SU-DHL-6 (cell line): ENCODE measurements at regions not wholly inside any gene's neighbourhood (a gene's known extent, or its start where the extent isn't known, plus 50 kb on each side); places are given as distances from the start of the nearest gene placed in this dataset.
"Not testable (repeated sequence)": the region's sequence is repeated elsewhere in the genome, so short reads cannot be mapped to it uniquely, and the experiment has no call there.

Source experiments
- H2AFZ ChIP-seq: fragments of 200-600 bp; sonication (generic); 2 replicates; pipeline ENCODE4 v1.6.1; 2014; ENCODE audit warnings: low read depth, mild to moderate bottlenecking, moderate library complexity, mixed read lengths, antibody characterized with exemption, low read length; ENCODE audit not compliant: severe bottlenecking
- H3F3A ChIP-seq: fragments of 200-600 bp; shearing (Covaris generic); 2 replicates; pipeline ENCODE4 v1.6.0; 2016; ENCODE audit warnings: antibody characterized with exemption, mild to moderate bottlenecking; ENCODE audit not compliant: insufficient read depth
- H3K27ac ChIP-seq: fragments of 200-600 bp; sonication (generic); 2 replicates; pipeline ENCODE4 v1.5.1; 2016; ENCODE audit warnings: low read depth, mild to moderate bottlenecking, low read length, moderate library complexity, mixed read lengths
- H3K27me3 ChIP-seq: fragments of 200-600 bp; sonication (generic), shearing (Covaris generic); 2 replicates; pipeline ENCODE4 v1.6.0; 2014; ENCODE audit warnings: mild to moderate bottlenecking, low read length
- H3K36me3 ChIP-seq: fragments of 200-600 bp; sonication (generic); 2 replicates; pipeline ENCODE4 v1.6.1; 2014; ENCODE audit warnings: mild to moderate bottlenecking, low read length, mixed read lengths
- H3K4me2 ChIP-seq: fragments of 300-600, 200-600 bp; shearing (Covaris generic), sonication (generic); 2 replicates; pipeline ENCODE4 v1.6.0; 2014; ENCODE audit warnings: low read length, low read depth, mild to moderate bottlenecking; ENCODE audit not compliant: poor library complexity, severe bottlenecking
- H3K4me3 ChIP-seq: fragments of 200-600 bp; sonication (generic); 2 replicates; pipeline ENCODE4 v1.5.1; 2014; ENCODE audit warnings: antibody characterized with exemption, low read length, mild to moderate bottlenecking, mixed read lengths; ENCODE audit not compliant: insufficient read depth, poor library complexity, severe bottlenecking
- H3K79me2 ChIP-seq: fragments of 200-600 bp; sonication (generic); 2 replicates; pipeline ENCODE4 v1.6.1; 2014; ENCODE audit warnings: mild to moderate bottlenecking, low read length, moderate library complexity; ENCODE audit not compliant: insufficient read depth
- H3K9ac ChIP-seq: fragments of 200-600 bp; sonication (generic); 2 replicates; pipeline ENCODE4 v1.7.0; 2014; ENCODE audit warnings: mild to moderate bottlenecking, low read length
- H3K9me2 ChIP-seq: fragments of 200-600 bp; sonication (generic); replicated peaks from 2 replicates; pipeline ENCODE4 v1.6.1; 2014; ENCODE audit warnings: low read length; ENCODE audit not compliant: insufficient read depth
- H3K9me3 ChIP-seq: fragments of 200-600 bp; sonication (generic); 2 replicates; pipeline ENCODE4 v1.6.1; 2014; ENCODE audit warnings: low read length, mixed read lengths; ENCODE audit not compliant: insufficient read depth
- H4K20me1 ChIP-seq: fragments of 200-600 bp; sonication (generic); 2 replicates; pipeline ENCODE4 v1.6.1; 2014; ENCODE audit warnings: low read depth, mild to moderate bottlenecking, antibody characterized with exemption, low read length, moderate library complexity, mixed read lengths
- CTCF ChIP-seq: fragments of 200-600 bp; sonication (generic); IDR thresholded peaks from one replicate; pipeline ENCODE4 v1.5.1; 2017; ENCODE audit warnings: antibody characterized with exemption, mild to moderate bottlenecking, low read length, moderate library complexity; ENCODE audit not compliant: insufficient read depth, poor library complexity, severe bottlenecking
- EZH2phosphoT487 ChIP-seq: fragments of 200-600 bp; sonication (generic), shearing (Covaris generic); conservative IDR thresholded peaks from 2 replicates; pipeline ENCODE4 v1.6.1; 2018; ENCODE audit warnings: mild to moderate bottlenecking, antibody characterized with exemption, low read length, moderate library complexity, mixed read lengths

- Histone ChIP-seq H3K79me2 (no peaks in the 10 kb centered on the region), H2AFZ (no peak overlapping the region), H3K4me3 (no peak overlapping the region), H3K9me3 (no peaks in the 10 kb centered on the region), H3K36me3 (no peaks in the 10 kb centered on the region), H3K4me2 (no peak overlapping the region), H3K9ac (no peak overlapping the region), H3K9me2 (no peaks in the 10 kb centered on the region), H3K27ac (no peak overlapping the region), H3F3A (no peaks in the 10 kb centered on the region), H4K20me1 (no peaks in the 10 kb centered on the region), H3K27me3 (no peaks in the 10 kb centered on the region)
- TF ChIP-seq CTCF (no peak), EZH2phosphoT487 (no peak)
Observed at GRCh38 chr15:66968806-66969596, 96.4 kb upstream of the SMAD3 start.

- not testable (repeated sequence) for H3K27ac ChIP-seq, H3K4me2 ChIP-seq, H3K4me3 ChIP-seq, H3K79me2 ChIP-seq, H3F3A ChIP-seq, H3K9me2 ChIP-seq, H4K20me1 ChIP-seq, H3K27me3 ChIP-seq, H2AFZ ChIP-seq, H3K36me3 ChIP-seq, H3K9me3 ChIP-seq, H3K9ac ChIP-seq
Observed at GRCh38 chr15:66974131-66974530, 91.3 kb upstream of the SMAD3 start.

GRCh38 chr15:66976106-66976640 lies 89.2 kb upstream of the SMAD3 start:
- H3F3A ChIP-seq, H3K9me2 ChIP-seq, H3K4me3 ChIP-seq, H3K36me3 ChIP-seq, H2AFZ ChIP-seq, H3K79me2 ChIP-seq, H3K4me2 ChIP-seq, H4K20me1 ChIP-seq, H3K9ac ChIP-seq, H3K27me3 ChIP-seq, H3K9me3 ChIP-seq, H3K27ac ChIP-seq: not testable (repeated sequence)

- not testable (repeated sequence) for H3K4me3 ChIP-seq, H3K9me3 ChIP-seq, H3K4me2 ChIP-seq, H4K20me1 ChIP-seq, H3K27me3 ChIP-seq, H2AFZ ChIP-seq, H3K9me2 ChIP-seq, H3K79me2 ChIP-seq, H3K36me3 ChIP-seq, H3K9ac ChIP-seq, H3F3A ChIP-seq, H3K27ac ChIP-seq
Observed at GRCh38 chr15:66980326-66980725, 85.1 kb upstream of the SMAD3 start.

GRCh38 chr15:66981771-66982170 lies 83.6 kb upstream of the SMAD3 start:
- no peak for TF ChIP-seq EZH2phosphoT487
- no peak for TF ChIP-seq CTCF
- no peaks in the 10 kb centered on the region for H3K79me2 ChIP-seq
- H2AFZ ChIP-seq: no peak overlapping the region

More at GRCh38 chr15:66981771-66982170, 83.6 kb upstream of the SMAD3 start:
- H3K4me3 ChIP-seq: no peak overlapping the region
- no peak overlapping the region for H3K4me2 ChIP-seq
- no peaks in the 10 kb centered on the region for H3F3A ChIP-seq
- no peaks in the 10 kb centered on the region for H4K20me1 ChIP-seq
- H3K9ac ChIP-seq: no peak overlapping the region
- no peak overlapping the region for H3K27ac ChIP-seq
- H3K27me3 ChIP-seq: no peaks in the 10 kb centered on the region
- no peaks in the 10 kb centered on the region for H3K36me3 ChIP-seq
- H3K9me2 ChIP-seq: no peaks in the 10 kb centered on the region
- no peaks in the 10 kb centered on the region for H3K9me3 ChIP-seq
